Endodermal cell (in vitro differentiated cells): ENCODE measurements at regions not wholly inside any gene's neighbourhood (a gene's known extent, or its start where the extent isn't known, plus 50 kb on each side); places are given as distances from the start of the nearest gene placed in this dataset.

ENCODE experiments used
- DNase-seq: peaks from one replicate; pipeline ENCODE4 v3.0.0-alpha.2; 2017
- H3K27ac ChIP-seq: 2 replicates; pipeline ENCODE4 v1.5.1; 2013; ENCODE audit warnings: mild to moderate bottlenecking, low read depth, low read length, moderate library complexity
- H3K27me3 ChIP-seq: 2 replicates; pipeline ENCODE4 v1.6.1; 2013; ENCODE audit warnings: mild to moderate bottlenecking, low read length, moderate library complexity; ENCODE audit not compliant: insufficient read depth, control insufficient read depth, poor library complexity, severe bottlenecking
- H3K36me3 ChIP-seq: 2 replicates; pipeline ENCODE4 v1.7.0; 2013; ENCODE audit warnings: mild to moderate bottlenecking, low read length, moderate library complexity; ENCODE audit not compliant: control insufficient read depth, insufficient read depth
- H3K4me1 ChIP-seq: one replicate; pipeline ENCODE4 v1.7.0; 2013; ENCODE audit warnings: low read length; ENCODE audit not compliant: control insufficient read depth, insufficient read depth
- H3K4me3 ChIP-seq: 2 replicates; pipeline ENCODE4 v1.5.1; 2013; ENCODE audit warnings: mild to moderate bottlenecking, low read length, moderate library complexity
- H3K9ac ChIP-seq: 2 replicates; pipeline ENCODE4 v1.6.1; 2013; ENCODE audit warnings: mild to moderate bottlenecking, low read length, moderate library complexity; ENCODE audit not compliant: poor library complexity, severe bottlenecking; ENCODE audit errors: extremely low read depth
- H3K9me3 ChIP-seq: 2 replicates; pipeline ENCODE4 v1.6.1; 2013; ENCODE audit warnings: mild to moderate bottlenecking, low read length, moderate library complexity; ENCODE audit not compliant: control insufficient read depth
- H3K27ac Mint-ChIP-seq: 2 replicates; pipeline ENCODE4 v1.8.0; 2020; ENCODE audit warnings: mixed read lengths
- H3K27me3 Mint-ChIP-seq: 2 replicates; pipeline ENCODE4 v1.8.0; 2021; ENCODE audit warnings: mild to moderate bottlenecking, mixed read lengths; ENCODE audit not compliant: insufficient read depth
- H3K36me3 Mint-ChIP-seq: 2 replicates; pipeline ENCODE4 v1.8.0; 2020; ENCODE audit warnings: low read depth, mixed read lengths
- H3K4me1 Mint-ChIP-seq: 2 replicates; pipeline ENCODE4 v1.8.0; 2020; ENCODE audit warnings: mixed read lengths
- H3K4me3 Mint-ChIP-seq: 2 replicates; pipeline ENCODE4 v1.8.0; 2020; ENCODE audit warnings: mild to moderate bottlenecking, moderate library complexity, mixed read lengths
- H3K9me3 Mint-ChIP-seq: 2 replicates; pipeline ENCODE4 v1.8.0; 2020; ENCODE audit warnings: mild to moderate bottlenecking, mixed read lengths
- CTCF ChIP-seq: fragments of 200-600 bp; sonication (generic); conservative IDR thresholded peaks from 2 replicates; pipeline ENCODE4 v1.5.0; 2021; ENCODE audit warnings: antibody characterized with exemption, mild to moderate bottlenecking
- WGBS, 2 experiments: methylation state at CpG; one replicate each; pipeline versions ENCODE4 v1.1.5 to v1.1.7; 2013; ENCODE audit warnings: missing lambda C conversion rate in 2 of 2, mixed read lengths in 1 of 2; ENCODE audit not compliant: insufficient coverage in 1 of 2, insufficient read length in 1 of 2; 5-methylcytosine and 5-hydroxymethylcytosine counted together

GRCh38 chr6:15809367-15809766, 146.5 kb upstream of the DTNBP1 start:
- Mint-ChIP-seq H3K27ac (no peak overlapping the region), H3K27me3 (no peaks in the 10 kb centered on the region), H3K9me3 (no peaks in the 10 kb centered on the region), H3K36me3 (no peaks in the 10 kb centered on the region), H3K4me1 (no peaks in the 10 kb centered on the region), H3K4me3 (no peak overlapping the region)
- Histone ChIP-seq H3K9me3 (no peaks in the 10 kb centered on the region), H3K36me3 (no peaks in the 10 kb centered on the region), H3K4me1 (no peaks in the 10 kb centered on the region), H3K27me3 (no peaks in the 10 kb centered on the region), H3K9ac (no peak overlapping the region), H3K27ac (no peak overlapping the region), H3K4me3 (no peak overlapping the region)
- 82 to 97% methylated on average over 2 of the region's 2 CpGs for WGBS, 2 experiments
- no peak for DNase-seq
- no peak for TF ChIP-seq CTCF

GRCh38 chr6:15804164-15805154, 141.6 kb upstream of the DTNBP1 start:
- no peaks in the 10 kb centered on the region for H3K27me3 ChIP-seq
- H3K4me1 ChIP-seq: no peaks in the 10 kb centered on the region
- no peaks in the 10 kb centered on the region for H3K36me3 ChIP-seq
- no peak for TF ChIP-seq CTCF
- no peak overlapping the region for H3K9ac ChIP-seq
- Mint-ChIP-seq H3K9me3 (no peaks in the 10 kb centered on the region), H3K27ac (no peak overlapping the region), H3K36me3 (no peaks in the 10 kb centered on the region), H3K4me3 (no peak overlapping the region), H3K4me1 (no peaks in the 10 kb centered on the region), H3K27me3 (no peaks in the 10 kb centered on the region)
- no peaks in the 10 kb centered on the region for H3K9me3 ChIP-seq
- 89 to 91% methylated on average over 9 to 13 of the region's 13 CpGs for WGBS, 2 experiments
- H3K27ac ChIP-seq: peak overlapping the region; percentile 61
- no peak overlapping the region for H3K4me3 ChIP-seq
- no peak for DNase-seq

GRCh38 chr6:15802466-15802865, 139.6 kb upstream of the DTNBP1 start:
- WGBS, 2 experiments: 90 to 95% methylated on average over 1 to 5 of the region's 5 CpGs
- no peak overlapping the region for H3K27ac ChIP-seq
- TF ChIP-seq CTCF: no peak
- no peaks in the 10 kb centered on the region for H3K36me3 Mint-ChIP-seq
- H3K9me3 ChIP-seq: peaks cover 10% of the 10 kb centered on the region
- peaks cover 16% of the 10 kb centered on the region for H3K9me3 Mint-ChIP-seq
- H3K27me3 Mint-ChIP-seq: no peaks in the 10 kb centered on the region
- H3K4me3 ChIP-seq: no peak overlapping the region
- no peaks in the 10 kb centered on the region for H3K36me3 ChIP-seq
- H3K4me3 Mint-ChIP-seq: no peak overlapping the region
- no peak overlapping the region for H3K27ac Mint-ChIP-seq
- H3K4me1 Mint-ChIP-seq: no peaks in the 10 kb centered on the region
- no peaks in the 10 kb centered on the region for H3K4me1 ChIP-seq
- no peak for DNase-seq
- H3K27me3 ChIP-seq: no peaks in the 10 kb centered on the region
- no peak overlapping the region for H3K9ac ChIP-seq
